ENCODE measurements at regions not wholly inside any gene's neighbourhood (a gene's known extent, or its start where the extent isn't known, plus 50 kb on each side); places are given as distances from the start of the nearest gene placed in this dataset.

- TF ChIP-seq SP1 (IDR thresholded peaks at IDR 0.05) (no peak), ARNT (IDR thresholded peaks at IDR 0.05) (no peak), FOXK2 (IDR thresholded peaks at IDR 0.05) (no peak), HDGF (IDR thresholded peaks at IDR 0.05; ENCODE audit: borderline replicate concordance) (no peak), SUZ12 (IDR thresholded peaks at IDR 0.05) (no peak), FOXA1 (IDR thresholded peaks at IDR 0.05) (no peak), PKNOX1 (IDR thresholded peaks at IDR 0.05) (no peak), FOXM1 (IDR thresholded peaks at IDR 0.05; ENCODE audit: borderline replicate concordance) (no peak), TARDBP (IDR thresholded peaks at IDR 0.05) (no peak), CTBP1 (IDR thresholded peaks at IDR 0.05; ENCODE audit: borderline replicate concordance) (no peak), ZNF384 (IDR thresholded peaks at IDR 0.05) (no peak), NFRKB (IDR thresholded peaks at IDR 0.05) (no peak), BHLHE40 (IDR thresholded peaks at IDR 0.05; ENCODE audit: borderline replicate concordance) (no peak), L3MBTL2 (conservative IDR thresholded peaks at IDR 0.05) (no peak)
Observed at GRCh38 chr7:24343614-24344013, 59.6 kb downstream of the NPY start.
